RWPE2 (cell line): ENCODE measurements at regions not wholly inside any gene's neighbourhood (a gene's known extent, or its start where the extent isn't known, plus 50 kb on each side); places are given as distances from the start of the nearest gene placed in this dataset.

Experiments
- ATAC-seq: fragments of 200-7000 bp; cut with Tn5 transposase; 3 replicates; pipeline ENCODE4 v1.9.1; 2021; ENCODE audit warnings: low read depth
- DNase-seq: peaks from one replicate; pipeline ENCODE4 v3.0.0-alpha.2; 2020; ENCODE audit warnings: low spot score
- H3K27ac ChIP-seq: fragments of 450-650 bp; 2 replicates; pipeline ENCODE4 v1.5.1; 2017; ENCODE audit warnings: mild to moderate bottlenecking; ENCODE audit not compliant: poor library complexity, severe bottlenecking
- H3K27me3 ChIP-seq: fragments of 250-450 bp; sonication (Bioruptor Pico); 2 replicates; pipeline ENCODE4 v1.5.1; 2021; ENCODE audit warnings: mild to moderate bottlenecking, moderate library complexity; ENCODE audit not compliant: insufficient read depth, poor library complexity, severe bottlenecking
- H3K36me3 ChIP-seq: fragments of 250-450 bp; sonication (Bioruptor Pico); 2 replicates; pipeline ENCODE4 v1.5.1; 2020; ENCODE audit warnings: low read depth, mild to moderate bottlenecking, moderate library complexity
- H3K4me1 ChIP-seq: fragments of 250-450 bp; sonication (Bioruptor Pico); 2 replicates; pipeline ENCODE4 v1.5.1; 2021; ENCODE audit warnings: mild to moderate bottlenecking, moderate library complexity; ENCODE audit not compliant: insufficient read depth, poor library complexity, severe bottlenecking
- H3K4me3 ChIP-seq: fragments of 250-450 bp; sonication (Bioruptor Pico); 2 replicates; pipeline ENCODE4 v1.5.1; 2021; ENCODE audit warnings: mild to moderate bottlenecking, moderate library complexity; ENCODE audit not compliant: severe bottlenecking
- H3K9me3 ChIP-seq: fragments of 250-450 bp; sonication (Bioruptor Pico); 2 replicates; pipeline ENCODE4 v1.5.1; 2021; ENCODE audit warnings: mild to moderate bottlenecking, moderate library complexity; ENCODE audit not compliant: severe bottlenecking
- TF ChIP-seq, protein P1 (sequence below): fragments of 450-650 bp; IDR thresholded peaks from one replicate; pipeline ENCODE4 v1.5.1; 2017; ENCODE audit warnings: mild to moderate bottlenecking, moderate library complexity; ENCODE audit not compliant: poor library complexity, severe bottlenecking

DNA sequence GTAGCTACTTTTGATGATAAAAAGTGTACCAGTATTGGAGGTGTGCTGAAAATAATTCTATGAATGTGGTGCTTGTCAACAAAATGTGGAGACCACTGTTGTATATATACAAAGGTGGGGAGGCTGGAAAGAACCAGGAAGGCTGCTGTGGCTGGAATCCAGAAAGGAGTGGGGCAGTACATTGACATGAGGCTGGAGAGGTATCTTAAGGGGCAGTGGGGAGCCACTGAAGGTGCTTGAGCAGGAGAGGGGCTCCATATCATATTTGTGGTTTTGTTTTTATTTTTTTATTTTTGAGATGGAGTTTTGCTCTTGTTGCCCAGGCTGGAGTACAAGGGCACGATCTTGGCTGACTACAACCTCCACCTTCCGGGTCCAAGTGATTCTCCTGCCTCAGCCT, 87.9 kb upstream of the NEURL1B start:
- no peaks in the 10 kb centered on the region for H3K27me3 ChIP-seq

DNA sequence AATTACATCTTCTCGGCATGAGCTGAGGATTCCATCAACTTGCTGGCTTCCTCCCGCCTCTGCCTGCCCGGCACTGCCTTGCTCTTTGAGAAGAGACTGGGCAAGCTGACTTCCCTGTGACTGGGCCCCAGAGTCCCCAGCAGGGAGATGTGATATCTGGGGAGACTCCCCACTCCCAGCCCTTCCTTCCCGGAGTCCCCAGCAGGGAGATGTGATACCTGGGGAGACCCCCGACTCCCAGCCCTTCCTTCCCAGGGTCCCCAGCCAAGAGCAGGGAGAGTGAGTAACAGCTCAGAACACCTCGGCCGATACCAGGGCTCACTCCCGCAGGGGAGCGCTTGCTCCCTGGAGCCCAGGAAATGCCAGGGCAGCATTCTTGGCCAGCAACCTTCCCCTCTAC, 90.1 kb upstream of the NEURL1B start:
- H3K36me3 ChIP-seq = no peaks in the 10 kb centered on the region
- H3K27ac ChIP-seq = no peak overlapping the region
- no peak overlapping the region for H3K4me3 ChIP-seq
- no peaks in the 10 kb centered on the region for H3K27me3 ChIP-seq
- no peaks in the 10 kb centered on the region for H3K4me1 ChIP-seq
- H3K9me3 ChIP-seq = no peaks in the 10 kb centered on the region
- TF ChIP-seq, protein P1, sequence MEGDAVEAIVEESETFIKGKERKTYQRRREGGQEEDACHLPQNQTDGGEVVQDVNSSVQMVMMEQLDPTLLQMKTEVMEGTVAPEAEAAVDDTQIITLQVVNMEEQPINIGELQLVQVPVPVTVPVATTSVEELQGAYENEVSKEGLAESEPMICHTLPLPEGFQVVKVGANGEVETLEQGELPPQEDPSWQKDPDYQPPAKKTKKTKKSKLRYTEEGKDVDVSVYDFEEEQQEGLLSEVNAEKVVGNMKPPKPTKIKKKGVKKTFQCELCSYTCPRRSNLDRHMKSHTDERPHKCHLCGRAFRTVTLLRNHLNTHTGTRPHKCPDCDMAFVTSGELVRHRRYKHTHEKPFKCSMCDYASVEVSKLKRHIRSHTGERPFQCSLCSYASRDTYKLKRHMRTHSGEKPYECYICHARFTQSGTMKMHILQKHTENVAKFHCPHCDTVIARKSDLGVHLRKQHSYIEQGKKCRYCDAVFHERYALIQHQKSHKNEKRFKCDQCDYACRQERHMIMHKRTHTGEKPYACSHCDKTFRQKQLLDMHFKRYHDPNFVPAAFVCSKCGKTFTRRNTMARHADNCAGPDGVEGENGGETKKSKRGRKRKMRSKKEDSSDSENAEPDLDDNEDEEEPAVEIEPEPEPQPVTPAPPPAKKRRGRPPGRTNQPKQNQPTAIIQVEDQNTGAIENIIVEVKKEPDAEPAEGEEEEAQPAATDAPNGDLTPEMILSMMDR = no peak
- ATAC-seq (peak; percentile 28; the same call in 2 of the 3 replicates), DNase-seq (peak; percentile 41)

More for the DNA sequence above, 87.9 kb upstream of the NEURL1B start:
- DNase-seq (peak; percentile 23), ATAC-seq (no peak)
- no peaks in the 10 kb centered on the region for H3K9me3 ChIP-seq
- H3K4me3 ChIP-seq = no peak overlapping the region
- no peaks in the 10 kb centered on the region for H3K36me3 ChIP-seq
- H3K27ac ChIP-seq = no peak overlapping the region
- H3K4me1 ChIP-seq = no peaks in the 10 kb centered on the region
- TF ChIP-seq, protein P1 = no peak

DNA sequence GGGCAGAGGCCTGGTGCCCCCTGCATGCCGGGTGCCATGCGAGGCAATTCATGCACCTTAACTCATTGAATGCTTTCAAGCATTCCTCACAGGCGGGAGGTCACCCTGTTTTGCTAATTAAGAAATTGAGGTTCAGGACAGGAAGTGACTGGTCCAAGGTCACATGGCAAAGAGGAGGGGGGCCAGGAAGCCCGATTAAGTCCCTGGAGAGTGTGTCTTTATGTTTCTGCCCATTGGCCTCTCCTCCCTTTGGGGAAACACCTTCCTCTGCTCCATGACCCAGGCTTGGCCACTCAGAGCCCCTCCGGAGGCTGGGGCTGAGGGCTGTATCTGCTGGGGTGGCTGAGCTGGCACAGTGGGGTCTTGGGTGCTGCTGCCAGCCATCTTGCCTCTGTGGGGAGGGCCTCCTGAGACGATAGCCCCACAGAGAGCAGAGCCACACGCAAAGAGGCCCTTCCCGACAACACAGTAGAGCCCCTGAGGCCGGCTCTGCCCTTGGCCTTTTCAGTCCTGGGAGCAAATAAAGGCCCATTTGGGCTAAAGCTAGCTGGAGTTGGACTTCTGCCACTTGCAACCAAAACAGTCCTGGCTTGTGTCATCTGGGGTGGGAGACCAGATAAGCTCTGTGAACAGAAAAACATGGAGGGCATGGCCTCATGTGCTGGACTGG, 90.8 kb upstream of the NEURL1B start:
- DNase-seq = peak; percentile 45
- no peak overlapping the region for H3K27ac ChIP-seq

DNA sequence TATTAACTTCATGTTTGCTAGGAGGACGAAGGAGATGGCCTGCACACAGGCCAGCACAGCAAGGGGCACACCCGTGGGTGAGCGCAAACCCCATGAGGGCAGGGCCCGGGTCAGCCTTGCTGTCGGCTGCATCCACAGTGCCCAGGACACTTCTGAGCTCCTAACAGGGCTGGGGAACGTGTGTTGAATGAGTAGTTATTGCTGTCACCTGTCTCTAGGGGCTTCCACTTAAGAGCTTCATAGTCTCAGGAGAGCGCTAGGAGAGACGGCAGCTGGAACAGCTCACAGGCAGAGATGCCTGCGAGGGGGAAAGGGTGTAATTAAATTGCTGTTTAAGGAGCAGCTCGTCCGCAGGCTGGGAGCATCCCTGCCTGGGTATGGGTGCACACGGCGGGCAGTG, 91.4 kb upstream of the NEURL1B start:
- DNase-seq = peak; percentile 49
- TF ChIP-seq, protein P1 = no peak
- no peaks in the 10 kb centered on the region for H3K27me3 ChIP-seq
- H3K36me3 ChIP-seq = no peaks in the 10 kb centered on the region
- no peaks in the 10 kb centered on the region for H3K9me3 ChIP-seq
- ATAC-seq = no peak
- no peak overlapping the region for H3K4me3 ChIP-seq
- H3K27ac ChIP-seq = no peak overlapping the region
- no peaks in the 10 kb centered on the region for H3K4me1 ChIP-seq

More for the DNA sequence above, 90.8 kb upstream of the NEURL1B start:
- Histone ChIP-seq H3K27me3 (no peaks in the 10 kb centered on the region), H3K36me3 (no peaks in the 10 kb centered on the region), H3K4me3 (no peak overlapping the region), H3K9me3 (no peaks in the 10 kb centered on the region), H3K4me1 (no peaks in the 10 kb centered on the region)
- TF ChIP-seq, protein P1 = no peak
- ATAC-seq = no peak

DNA sequence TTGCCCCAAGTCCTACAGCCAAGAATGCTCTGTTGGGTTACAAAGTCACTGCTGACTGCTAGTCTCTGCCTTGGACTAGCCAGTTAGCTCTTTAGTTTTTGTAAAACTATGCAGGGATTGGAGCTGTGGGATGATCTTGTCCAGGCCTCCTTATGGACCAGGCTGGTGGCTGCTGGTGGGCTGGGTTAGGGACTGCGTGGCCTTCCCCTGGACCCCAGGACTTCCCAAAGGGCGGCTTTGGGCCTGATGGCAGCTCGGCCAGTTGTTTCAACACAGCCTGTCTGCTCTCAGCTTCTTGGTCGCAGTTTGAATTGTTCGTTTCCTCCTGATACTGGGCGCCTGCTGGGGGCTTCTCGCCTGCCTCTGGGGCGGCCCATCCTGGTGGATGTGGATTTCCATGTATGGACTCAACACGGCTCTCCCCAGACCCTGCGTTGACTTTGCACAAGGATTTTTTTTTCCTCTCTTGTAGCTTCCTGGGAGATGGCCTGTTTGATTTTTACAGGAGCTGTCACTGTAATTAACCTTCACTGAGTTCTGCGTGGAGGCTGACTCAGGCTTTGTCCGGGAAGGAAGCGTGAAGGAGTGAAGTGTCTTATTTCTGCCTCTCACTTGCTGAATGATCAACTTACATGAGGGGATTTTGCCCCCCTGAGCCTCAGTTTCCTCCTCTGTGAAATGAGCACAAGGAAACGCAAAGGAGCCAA, 91.9 kb upstream of the NEURL1B start:
- H3K9me3 ChIP-seq = no peaks in the 10 kb centered on the region
- H3K4me1 ChIP-seq = no peaks in the 10 kb centered on the region
- no peak overlapping the region for H3K4me3 ChIP-seq
- DNase-seq (peak; percentile 43), ATAC-seq (no peak)
- no peaks in the 10 kb centered on the region for H3K27me3 ChIP-seq
- TF ChIP-seq, protein P1 = no peak
- no peak overlapping the region for H3K27ac ChIP-seq
- no peaks in the 10 kb centered on the region for H3K36me3 ChIP-seq
